ENCODE measurements at regions not wholly inside any gene's neighbourhood (a gene's known extent, or its start where the extent isn't known, plus 50 kb on each side); places are given as distances from the start of the nearest gene placed in this dataset.

GRCh38 chr9:86838519-86839497, 108.5 kb downstream of the GAS1 start:
- H3K9ac ChIP-seq (ENCODE audit: low read length) = no peak overlapping the region
- no peaks in the 10 kb centered on the region for H3K27me3 ChIP-seq (ENCODE audit: insufficient read depth, low read length)
- no peaks in the 10 kb centered on the region for H3K4me1 ChIP-seq (ENCODE audit: insufficient read depth, low read length, severe bottlenecking)
- H3K79me2 ChIP-seq (ENCODE audit: insufficient read depth, low read length) = no peaks in the 10 kb centered on the region
- TF ChIP-seq, protein P1, sequence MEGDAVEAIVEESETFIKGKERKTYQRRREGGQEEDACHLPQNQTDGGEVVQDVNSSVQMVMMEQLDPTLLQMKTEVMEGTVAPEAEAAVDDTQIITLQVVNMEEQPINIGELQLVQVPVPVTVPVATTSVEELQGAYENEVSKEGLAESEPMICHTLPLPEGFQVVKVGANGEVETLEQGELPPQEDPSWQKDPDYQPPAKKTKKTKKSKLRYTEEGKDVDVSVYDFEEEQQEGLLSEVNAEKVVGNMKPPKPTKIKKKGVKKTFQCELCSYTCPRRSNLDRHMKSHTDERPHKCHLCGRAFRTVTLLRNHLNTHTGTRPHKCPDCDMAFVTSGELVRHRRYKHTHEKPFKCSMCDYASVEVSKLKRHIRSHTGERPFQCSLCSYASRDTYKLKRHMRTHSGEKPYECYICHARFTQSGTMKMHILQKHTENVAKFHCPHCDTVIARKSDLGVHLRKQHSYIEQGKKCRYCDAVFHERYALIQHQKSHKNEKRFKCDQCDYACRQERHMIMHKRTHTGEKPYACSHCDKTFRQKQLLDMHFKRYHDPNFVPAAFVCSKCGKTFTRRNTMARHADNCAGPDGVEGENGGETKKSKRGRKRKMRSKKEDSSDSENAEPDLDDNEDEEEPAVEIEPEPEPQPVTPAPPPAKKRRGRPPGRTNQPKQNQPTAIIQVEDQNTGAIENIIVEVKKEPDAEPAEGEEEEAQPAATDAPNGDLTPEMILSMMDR (IDR thresholded peaks at IDR 0.05; ENCODE audit: low read length) = no peak
- TF ChIP-seq EZH2 (IDR thresholded peaks at IDR 0.05; ENCODE audit: borderline replicate concordance, low read length) = no peak
- no peak overlapping the region for H3K27ac ChIP-seq (ENCODE audit: low read depth, low read length, poor library complexity, severe bottlenecking)
- no peaks in the 10 kb centered on the region for H3K9me2 ChIP-seq (ENCODE audit: low read depth, low read length)
- no peaks in the 10 kb centered on the region for H3K9me3 ChIP-seq (ENCODE audit: low read length)
- no peak overlapping the region for H3K4me3 ChIP-seq (ENCODE audit: low read depth, low read length, poor library complexity, severe bottlenecking)
- no peaks in the 10 kb centered on the region for H3F3A ChIP-seq (ENCODE audit: insufficient read depth, low read length)
- H3K4me2 ChIP-seq (ENCODE audit: low read length) = no peak overlapping the region
- no peaks in the 10 kb centered on the region for H3K36me3 ChIP-seq (ENCODE audit: insufficient read depth, low read length)
- H2AFZ ChIP-seq (ENCODE audit: low read length) = no peak overlapping the region
- no peaks in the 10 kb centered on the region for H4K20me1 ChIP-seq (ENCODE audit: insufficient read depth, low read length)

- no peaks in the 10 kb centered on the region for H3K4me1 ChIP-seq (ENCODE audit: insufficient read depth, low read length, severe bottlenecking)
These were observed 110.0 kb downstream of the GAS1 start for GRCh38 chr9:86837345-86837744.

DNA sequence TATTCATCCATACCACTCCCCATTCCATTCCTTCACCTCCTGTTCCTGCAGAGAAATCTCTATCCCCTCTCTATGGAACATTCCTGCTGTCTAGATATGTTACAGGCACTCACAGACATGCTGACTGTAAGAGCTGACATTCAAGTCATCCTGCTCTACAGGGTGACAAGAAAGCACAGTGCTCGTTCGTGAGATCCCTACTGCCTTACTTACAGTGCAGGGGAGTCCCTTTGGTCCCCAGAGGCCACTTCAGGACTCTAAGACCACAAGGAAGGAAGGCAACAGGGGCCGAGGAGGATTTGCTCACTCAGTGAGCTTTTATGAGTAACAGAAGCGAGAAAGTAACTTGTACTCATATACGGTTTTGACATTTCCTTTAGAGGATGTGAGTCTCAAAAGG, 110.5 kb downstream of the GAS1 start:
- Histone ChIP-seq H3K79me2 (ENCODE audit: insufficient read depth, low read length) (no peaks in the 10 kb centered on the region), H2AFZ (ENCODE audit: low read length) (no peak overlapping the region), H3K27ac (ENCODE audit: low read depth, low read length, poor library complexity, severe bottlenecking) (no peak overlapping the region), H3K4me1 (ENCODE audit: insufficient read depth, low read length, severe bottlenecking) (no peaks in the 10 kb centered on the region), H3K9me3 (ENCODE audit: low read length) (no peaks in the 10 kb centered on the region), H3F3A (ENCODE audit: insufficient read depth, low read length) (no peaks in the 10 kb centered on the region), H3K9me2 (ENCODE audit: low read depth, low read length) (no peaks in the 10 kb centered on the region), H4K20me1 (ENCODE audit: insufficient read depth, low read length) (no peaks in the 10 kb centered on the region), H3K4me3 (ENCODE audit: low read depth, low read length, poor library complexity, severe bottlenecking) (no peak overlapping the region), H3K27me3 (ENCODE audit: insufficient read depth, low read length) (no peaks in the 10 kb centered on the region), H3K36me3 (ENCODE audit: insufficient read depth, low read length) (no peaks in the 10 kb centered on the region), H3K4me2 (ENCODE audit: low read length) (no peak overlapping the region), H3K9ac (ENCODE audit: low read length) (no peak overlapping the region)
- TF ChIP-seq, protein P1 (IDR thresholded peaks at IDR 0.05; ENCODE audit: low read length) = no peak
- no peak for TF ChIP-seq EZH2 (IDR thresholded peaks at IDR 0.05; ENCODE audit: borderline replicate concordance, low read length)

More at GRCh38 chr9:86837345-86837744, 110.0 kb downstream of the GAS1 start:
- no peaks in the 10 kb centered on the region for H3K9me3 ChIP-seq (ENCODE audit: low read length)
- H3K9me2 ChIP-seq (ENCODE audit: low read depth, low read length) = no peaks in the 10 kb centered on the region
- no peak overlapping the region for H3K9ac ChIP-seq (ENCODE audit: low read length)
- H3K4me3 ChIP-seq (ENCODE audit: low read depth, low read length, poor library complexity, severe bottlenecking) = no peak overlapping the region
- no peaks in the 10 kb centered on the region for H3F3A ChIP-seq (ENCODE audit: insufficient read depth, low read length)
- H3K27ac ChIP-seq (ENCODE audit: low read depth, low read length, poor library complexity, severe bottlenecking) = no peak overlapping the region
- H2AFZ ChIP-seq (ENCODE audit: low read length) = no peak overlapping the region
- no peaks in the 10 kb centered on the region for H3K79me2 ChIP-seq (ENCODE audit: insufficient read depth, low read length)
- no peaks in the 10 kb centered on the region for H4K20me1 ChIP-seq (ENCODE audit: insufficient read depth, low read length)
- H3K4me2 ChIP-seq (ENCODE audit: low read length) = no peak overlapping the region
- TF ChIP-seq, protein P1 (IDR thresholded peaks at IDR 0.05; ENCODE audit: low read length) = no peak
- TF ChIP-seq EZH2 (IDR thresholded peaks at IDR 0.05; ENCODE audit: borderline replicate concordance, low read length) = no peak
- H3K36me3 ChIP-seq (ENCODE audit: insufficient read depth, low read length) = no peaks in the 10 kb centered on the region
- no peaks in the 10 kb centered on the region for H3K27me3 ChIP-seq (ENCODE audit: insufficient read depth, low read length)

Measured in OCI-LY1 (cell line).